ENCODE measurements at regions not wholly inside any gene's neighbourhood (a gene's known extent, or its start where the extent isn't known, plus 50 kb on each side); places are given as distances from the start of the nearest gene placed in this dataset.

DNA sequence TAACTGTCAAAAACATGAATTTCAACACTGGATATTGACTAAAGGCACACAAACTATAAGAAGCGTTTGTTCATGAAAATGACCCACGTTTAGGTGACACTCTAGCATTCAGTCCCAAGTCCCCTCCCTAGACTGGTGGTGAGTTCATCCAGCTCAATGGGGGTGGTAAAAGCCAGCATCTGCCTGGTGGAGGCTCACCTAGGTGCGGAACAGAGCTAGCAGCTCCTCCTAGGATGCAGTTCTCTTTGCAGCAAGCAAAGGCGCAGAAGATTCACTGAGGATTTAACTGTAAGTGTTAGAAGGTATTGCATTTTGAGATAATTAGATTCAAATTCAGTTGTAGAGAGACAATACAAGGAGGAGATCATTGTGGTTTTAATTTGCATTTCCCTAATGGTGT is 87.6 kb downstream of the VSTM2A start:
- TF ChIP-seq POLR2A (IDR thresholded peaks at IDR 0.05) (no peak), EP300 (IDR thresholded peaks at IDR 0.05) (no peak)

Measured in stomach (tissue), 4 donors.